PFSK-1 (cell line): ENCODE measurements at regions not wholly inside any gene's neighbourhood (a gene's known extent, or its start where the extent isn't known, plus 50 kb on each side); places are given as distances from the start of the nearest gene placed in this dataset.

ENCODE experiments used
- POLR2AphosphoS5 ChIP-seq: IDR thresholded peaks from 2 replicates; pipeline ENCODE4 v1.6.1; 2012; ENCODE audit warnings: low read depth, mild to moderate bottlenecking, control low read depth, low read length, moderate library complexity
- REST ChIP-seq, 2 experiments: IDR thresholded peaks; 2 replicates each; pipeline versions ENCODE4 v1.6.1 to v1.8.0; 2011 to 2012; ENCODE audit warnings: low read depth in 2 of 2, low read length in 2 of 2, control low read depth in 1 of 2, inconsistent platforms in 1 of 2, mild to moderate bottlenecking in 1 of 2, moderate library complexity in 1 of 2; ENCODE audit not compliant: insufficient read depth in 1 of 2
- SIN3A ChIP-seq: IDR thresholded peaks from 2 replicates; pipeline ENCODE4 v1.6.1; 2012; ENCODE audit warnings: mild to moderate bottlenecking, low read length, moderate library complexity, borderline replicate concordance; ENCODE audit not compliant: insufficient read depth
- TAF1 ChIP-seq: IDR thresholded peaks from 2 replicates; pipeline ENCODE4 v1.6.1; 2012; ENCODE audit warnings: low read length, control low read depth, borderline replicate concordance; ENCODE audit not compliant: insufficient read depth

GRCh38 chr5:164959761-164960160, 1454.3 kb downstream of the MAT2B start:
- TF ChIP-seq REST (IDR thresholded peaks at IDR 0.05; ENCODE audit: insufficient read depth in 1 of 2, low read depth in 2 of 2, low read length in 2 of 2) (no peak), POLR2AphosphoS5 (no peak), TAF1 (no peak), SIN3A (no peak)
